ENCODE measurements at regions not wholly inside any gene's neighbourhood (a gene's known extent, or its start where the extent isn't known, plus 50 kb on each side); places are given as distances from the start of the nearest gene placed in this dataset.

DNA sequence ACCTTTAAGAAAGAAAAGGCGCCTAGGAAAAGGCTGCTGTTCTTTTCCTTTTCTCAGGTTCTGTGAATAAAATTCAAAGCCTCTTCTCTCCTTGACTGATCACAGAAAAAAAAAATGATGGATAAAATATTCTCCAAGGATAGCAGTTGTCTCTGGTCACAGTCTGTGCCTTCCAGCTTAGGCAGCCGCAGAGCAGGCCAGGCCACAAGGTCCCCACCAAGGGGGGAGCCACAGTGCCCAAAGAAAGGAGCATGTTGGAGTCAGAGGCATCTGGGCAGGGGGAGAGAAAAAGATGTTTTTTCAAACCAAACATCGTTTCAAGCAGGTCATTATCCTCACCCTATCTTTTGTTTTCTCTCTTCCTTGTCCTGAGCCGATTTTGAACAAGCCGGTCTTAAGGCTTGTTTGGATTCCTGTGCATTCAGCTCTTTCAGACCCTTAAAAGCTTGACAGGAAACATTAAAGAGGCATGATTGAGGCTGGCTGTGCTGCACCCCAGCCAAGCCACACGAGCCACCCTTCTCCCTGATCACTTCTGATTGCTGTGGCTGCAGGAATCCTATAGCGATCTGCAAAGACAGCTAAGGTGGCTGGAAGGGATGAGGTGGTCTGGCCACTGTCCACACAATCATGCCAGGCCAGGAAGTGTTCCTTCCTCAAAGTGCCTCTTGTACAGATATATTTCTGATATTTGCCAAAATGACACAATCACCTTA, 284.6 kb upstream of the TLE4 start:
- intact Hi-C loops (cut with DNase I), result no loop called here

DNA sequence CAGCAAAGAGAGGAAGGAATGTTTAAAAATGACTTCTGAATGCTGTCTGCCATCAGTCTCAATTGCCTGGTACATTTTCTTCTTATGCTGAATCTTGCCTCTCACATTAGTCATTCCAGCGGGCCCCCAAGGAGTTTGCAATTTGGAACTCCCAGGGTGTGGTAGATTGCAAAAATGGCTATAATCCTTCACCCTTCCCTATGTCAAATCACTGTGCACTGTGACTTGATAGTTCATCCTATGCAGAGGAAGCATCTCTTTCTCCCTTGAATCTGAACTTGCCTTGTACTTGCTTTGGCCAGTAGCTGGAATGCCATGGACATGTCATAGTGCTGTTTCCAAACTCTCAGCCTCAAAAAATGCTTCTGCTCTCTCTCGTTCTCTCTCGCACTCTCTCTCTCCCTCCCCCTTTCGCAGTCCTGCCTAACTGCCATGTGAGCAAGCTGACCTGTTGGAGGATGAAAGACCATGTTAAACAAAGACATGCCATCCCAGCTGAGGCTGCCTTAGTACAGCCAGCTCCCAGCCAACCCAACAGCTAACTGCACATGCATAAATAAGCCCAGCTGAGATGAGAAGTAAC, 284.0 kb upstream of the TLE4 start:
- Histone ChIP-seq H3K4me1 (ENCODE audit: control insufficient read depth, insufficient read depth, low read length) (no peaks in the 10 kb centered on the region), H3K27ac (ENCODE audit: low read length) (no peak overlapping the region), H3K27me3 (ENCODE audit: control insufficient read depth, insufficient read depth) (no peaks in the 10 kb centered on the region), H3K9me3 (ENCODE audit: control insufficient read depth, low read length) (no peaks in the 10 kb centered on the region), H3K4me3 (ENCODE audit: low read length) (no peak overlapping the region)
- DNase-seq (no peak), ATAC-seq (no peak)
- WGBS, result 55% methylated on average over 4 of the region's 4 CpGs
- intact Hi-C loops (cut with DNase I), result no loop called here

More for the DNA sequence above, 284.6 kb upstream of the TLE4 start:
- no peak overlapping the region for H3K27ac ChIP-seq (ENCODE audit: low read length)
- no peaks in the 10 kb centered on the region for H3K27me3 ChIP-seq (ENCODE audit: control insufficient read depth, insufficient read depth)
- H3K4me3 ChIP-seq (ENCODE audit: low read length), result no peak overlapping the region
- no peaks in the 10 kb centered on the region for H3K9me3 ChIP-seq (ENCODE audit: control insufficient read depth, low read length)
- no peak for ATAC-seq
- H3K4me1 ChIP-seq (ENCODE audit: control insufficient read depth, insufficient read depth, low read length), result no peaks in the 10 kb centered on the region
- 56% methylated on average over 7 of the region's 7 CpGs for WGBS
- DNase-seq, result no peak

- intact Hi-C loops (cut with DNase I), result no loop called here
- H3K27ac ChIP-seq (ENCODE audit: low read length), result no peak overlapping the region
- 82% methylated on average over 3 of the region's 3 CpGs for WGBS
Measured at GRCh38 chr9:79289856-79290255, 281.9 kb upstream of the TLE4 start.

DNA sequence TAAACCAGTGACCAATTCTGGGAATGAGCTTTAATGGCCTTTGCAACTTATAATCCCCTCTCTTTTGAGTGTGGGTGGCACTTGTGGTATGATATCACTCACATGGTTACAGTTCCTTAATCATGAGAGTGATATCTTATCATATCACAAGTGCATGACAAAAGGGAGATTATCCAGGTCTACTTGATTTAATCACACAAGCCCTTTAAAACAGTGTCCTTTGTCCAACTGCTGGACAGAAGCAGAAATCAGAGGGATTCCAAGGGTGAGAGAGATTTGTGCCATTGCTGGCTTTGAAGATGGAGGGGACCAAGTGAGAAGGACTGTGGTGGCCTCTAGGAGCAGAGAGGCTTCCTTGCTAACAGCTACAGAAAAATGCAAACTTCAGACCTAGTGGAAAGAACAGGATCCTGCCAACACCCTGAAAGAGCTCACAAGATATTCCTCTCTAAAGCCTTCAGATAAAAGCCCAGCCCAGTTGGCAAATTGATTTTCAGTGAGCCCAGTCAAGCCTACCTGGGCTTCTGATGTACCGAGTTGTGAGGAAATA, 279.0 kb upstream of the TLE4 start:
- Histone ChIP-seq H3K4me1 (ENCODE audit: control insufficient read depth, insufficient read depth, low read length) (no peaks in the 10 kb centered on the region), H3K4me3 (ENCODE audit: low read length) (no peak overlapping the region), H3K27me3 (ENCODE audit: control insufficient read depth, insufficient read depth) (no peaks in the 10 kb centered on the region), H3K9me3 (ENCODE audit: control insufficient read depth, low read length) (no peaks in the 10 kb centered on the region), H3K27ac (ENCODE audit: low read length) (no peak overlapping the region)
- DNase-seq, result no peak
- no peak for ATAC-seq
- intact Hi-C loops (cut with DNase I), result no loop called here
- 0% methylated on average over 1 of the region's 1 CpG for WGBS

More at GRCh38 chr9:79289856-79290255, 281.9 kb upstream of the TLE4 start:
- Histone ChIP-seq H3K27me3 (ENCODE audit: control insufficient read depth, insufficient read depth) (no peaks in the 10 kb centered on the region), H3K4me3 (ENCODE audit: low read length) (no peak overlapping the region), H3K4me1 (ENCODE audit: control insufficient read depth, insufficient read depth, low read length) (no peaks in the 10 kb centered on the region), H3K9me3 (ENCODE audit: control insufficient read depth, low read length) (no peaks in the 10 kb centered on the region)
- no peak for ATAC-seq
- no peak for DNase-seq

- DNase-seq, result no peak
- Histone ChIP-seq H3K27me3 (ENCODE audit: control insufficient read depth, insufficient read depth) (no peaks in the 10 kb centered on the region), H3K27ac (ENCODE audit: low read length) (no peak overlapping the region), H3K9me3 (ENCODE audit: control insufficient read depth, low read length) (no peaks in the 10 kb centered on the region), H3K4me1 (ENCODE audit: control insufficient read depth, insufficient read depth, low read length) (no peaks in the 10 kb centered on the region), H3K4me3 (ENCODE audit: low read length) (no peak overlapping the region)
- ATAC-seq, result no peak
- WGBS, result 47% methylated on average over 6 of the region's 6 CpGs
- intact Hi-C loops (cut with DNase I), result no loop called here
Measured at GRCh38 chr9:79300068-79300467, 271.7 kb upstream of the TLE4 start.

DNA sequence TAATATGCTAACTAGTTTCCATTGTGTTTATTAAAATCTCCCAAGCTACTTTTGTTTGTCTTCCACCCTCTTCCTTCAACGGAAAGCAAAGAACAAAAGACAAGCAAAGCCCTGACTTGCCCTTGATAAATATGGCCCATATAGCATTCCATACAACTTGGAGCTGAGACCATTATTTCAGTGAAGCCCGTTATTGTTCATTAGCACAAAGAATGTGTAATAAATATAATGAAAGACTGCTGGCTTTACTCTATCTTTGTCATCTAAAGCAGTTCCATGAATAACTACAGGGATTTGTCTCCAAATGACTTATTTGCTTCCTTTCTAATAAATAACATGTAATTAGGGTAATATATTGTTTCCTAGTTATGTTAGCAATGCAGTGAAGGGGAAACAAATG, 270.7 kb upstream of the TLE4 start:
- intact Hi-C loops (cut with DNase I), result no loop called here
- no peak for ATAC-seq
- no peak for DNase-seq
- Histone ChIP-seq H3K27ac (ENCODE audit: low read length) (no peak overlapping the region), H3K9me3 (ENCODE audit: control insufficient read depth, low read length) (no peaks in the 10 kb centered on the region), H3K4me3 (ENCODE audit: low read length) (no peak overlapping the region), H3K4me1 (ENCODE audit: control insufficient read depth, insufficient read depth, low read length) (no peaks in the 10 kb centered on the region), H3K27me3 (ENCODE audit: control insufficient read depth, insufficient read depth) (no peaks in the 10 kb centered on the region)
- 46% methylated on average over 2 of the region's 2 CpGs for WGBS

- H3K27me3 ChIP-seq (ENCODE audit: control insufficient read depth, insufficient read depth), result no peaks in the 10 kb centered on the region
- H3K4me1 ChIP-seq (ENCODE audit: control insufficient read depth, insufficient read depth, low read length), result no peaks in the 10 kb centered on the region
- no peak overlapping the region for H3K27ac ChIP-seq (ENCODE audit: low read length)
- 31% methylated on average over 8 of the region's 8 CpGs for WGBS
- no peak overlapping the region for H3K4me3 ChIP-seq (ENCODE audit: low read length)
- DNase-seq, result no peak
- no peak for ATAC-seq
- H3K9me3 ChIP-seq (ENCODE audit: control insufficient read depth, low read length), result no peaks in the 10 kb centered on the region
- intact Hi-C loops (cut with DNase I), result no loop called here
Measured at GRCh38 chr9:79301551-79302391, 270.0 kb upstream of the TLE4 start.

- H3K4me3 ChIP-seq (ENCODE audit: low read length), result no peak overlapping the region
- 11% methylated on average over 4 of the region's 4 CpGs for WGBS
- intact Hi-C loops (cut with DNase I), result no loop called here
Measured at GRCh38 chr9:79302569-79302968, 269.2 kb upstream of the TLE4 start.

DNA sequence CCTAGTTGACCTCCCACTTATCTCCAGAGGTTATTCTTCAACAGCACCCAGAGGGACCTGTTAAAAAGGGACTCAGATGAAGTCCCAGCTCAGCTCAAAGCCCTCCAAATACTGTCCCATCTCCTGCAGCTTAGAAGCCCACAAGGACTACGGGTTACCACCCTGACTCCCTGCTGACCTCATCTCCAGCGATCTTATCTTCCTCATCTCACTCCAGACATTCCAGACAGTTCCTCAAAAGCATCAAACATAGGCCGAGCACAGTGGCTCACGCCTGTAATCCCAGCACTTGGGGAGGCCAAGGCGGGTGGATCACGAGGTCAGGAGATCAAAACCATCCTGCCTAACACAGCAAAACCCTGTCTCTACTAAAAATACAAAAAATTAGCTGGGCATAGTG, 263.8 kb upstream of the TLE4 start:
- no peak overlapping the region for H3K4me3 ChIP-seq (ENCODE audit: low read length)
- WGBS, result 77% methylated on average over 6 of the region's 6 CpGs
- H3K27me3 ChIP-seq (ENCODE audit: control insufficient read depth, insufficient read depth), result no peaks in the 10 kb centered on the region
- intact Hi-C loops (cut with DNase I), result no loop called here
- no peaks in the 10 kb centered on the region for H3K9me3 ChIP-seq (ENCODE audit: control insufficient read depth, low read length)
- ATAC-seq (no peak), DNase-seq (no peak)
- no peaks in the 10 kb centered on the region for H3K4me1 ChIP-seq (ENCODE audit: control insufficient read depth, insufficient read depth, low read length)
- no peak overlapping the region for H3K27ac ChIP-seq (ENCODE audit: low read length)

More at GRCh38 chr9:79302569-79302968, 269.2 kb upstream of the TLE4 start:
- ATAC-seq (no peak), DNase-seq (no peak)
- Histone ChIP-seq H3K9me3 (ENCODE audit: control insufficient read depth, low read length) (no peaks in the 10 kb centered on the region), H3K27me3 (ENCODE audit: control insufficient read depth, insufficient read depth) (no peaks in the 10 kb centered on the region), H3K27ac (ENCODE audit: low read length) (no peak overlapping the region), H3K4me1 (ENCODE audit: control insufficient read depth, insufficient read depth, low read length) (no peaks in the 10 kb centered on the region)

DNA sequence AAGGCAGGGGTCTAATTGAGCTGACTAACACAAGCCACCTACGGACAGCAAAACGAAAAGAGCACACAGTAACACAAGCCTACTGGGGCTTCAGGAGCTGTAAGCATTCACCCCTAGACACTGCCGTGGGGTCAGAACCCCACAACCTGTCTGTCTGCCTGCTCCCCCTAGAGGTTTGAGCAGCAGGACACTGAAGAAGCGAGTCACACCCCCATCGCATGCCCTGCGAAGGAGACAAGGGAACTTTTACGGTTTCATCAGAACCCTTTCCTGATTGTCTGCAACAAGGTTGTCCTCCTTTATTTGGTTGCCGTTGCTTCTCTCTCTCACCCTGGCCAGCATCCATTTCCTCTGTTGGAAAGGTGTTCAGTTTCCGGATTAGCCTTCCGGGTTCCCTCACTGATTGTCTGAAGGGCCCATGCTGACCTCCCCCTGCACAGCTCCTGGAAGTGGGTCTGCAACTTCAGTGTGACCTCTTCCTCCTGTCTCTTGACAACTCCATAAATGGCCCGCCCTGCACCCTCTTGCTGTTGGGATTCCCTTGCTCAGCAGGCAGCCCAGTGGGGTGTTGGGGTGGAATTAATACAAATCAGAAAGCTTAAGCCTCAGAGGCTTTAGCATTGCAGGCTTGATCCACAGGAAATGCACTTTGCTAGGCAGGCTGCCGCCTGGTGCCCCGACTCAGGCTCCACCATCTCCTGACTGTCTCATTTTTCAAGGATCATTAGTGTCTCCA, 258.9 kb upstream of the TLE4 start:
- ATAC-seq (no peak), DNase-seq (no peak)
- Histone ChIP-seq H3K9me3 (ENCODE audit: control insufficient read depth, low read length) (no peaks in the 10 kb centered on the region), H3K27ac (ENCODE audit: low read length) (no peak overlapping the region), H3K27me3 (ENCODE audit: control insufficient read depth, insufficient read depth) (no peaks in the 10 kb centered on the region), H3K4me1 (ENCODE audit: control insufficient read depth, insufficient read depth, low read length) (no peaks in the 10 kb centered on the region), H3K4me3 (ENCODE audit: low read length) (no peak overlapping the region)
- 74% methylated on average over 13 of the region's 13 CpGs for WGBS
- intact Hi-C loops (cut with DNase I), result no loop called here
